GM12891 (cell line): ENCODE measurements at regions not wholly inside any gene's neighbourhood (a gene's known extent, or its start where the extent isn't known, plus 50 kb on each side); places are given as distances from the start of the nearest gene placed in this dataset.
"Not testable (repeated sequence)": the region's sequence is repeated elsewhere in the genome, so short reads cannot be mapped to it uniquely, and the experiment has no call there.

Experiments used
- POLR2A ChIP-seq: IDR thresholded peaks from 2 replicates; pipeline ENCODE4 v1.6.1; 2011; ENCODE audit warnings: low read depth, low read length, control low read depth
- POLR2AphosphoS5 ChIP-seq: IDR thresholded peaks from 2 replicates; pipeline ENCODE4 v1.6.1; 2011; ENCODE audit warnings: low read depth, low read length, control low read depth
- POU2F2 ChIP-seq: IDR thresholded peaks from 2 replicates; pipeline ENCODE4 v1.6.1; 2011; ENCODE audit warnings: low read depth, mild to moderate bottlenecking, control low read depth, low read length, moderate library complexity
- SPI1 ChIP-seq: IDR thresholded peaks from 2 replicates; pipeline ENCODE4 v1.6.1; 2011; ENCODE audit warnings: low read depth, low read length, control low read depth
- TAF1 ChIP-seq: IDR thresholded peaks from 2 replicates; pipeline ENCODE4 v1.6.1; 2011; ENCODE audit warnings: low read depth, low read length, control low read depth

GRCh38 chr9:42461436-42461835 is 278.0 kb downstream of the SPATA31A6 start:
- not testable (repeated sequence) for TF ChIP-seq POLR2A, POLR2AphosphoS5, TAF1, POU2F2, SPI1
